Pancreas (tissue), 10 donors: ENCODE measurements at regions not wholly inside any gene's neighbourhood (a gene's known extent, or its start where the extent isn't known, plus 50 kb on each side); places are given as distances from the start of the nearest gene placed in this dataset.

Experiments used
- ATAC-seq, 4 donors: fragments of 200-7000 bp; cut with Tn5 transposase; one replicate each; pipeline versions ENCODE4 v1.8.0 to v1.9.1; 2020; ENCODE audit warnings: mild to moderate bottlenecking in 4 of 4, moderate library complexity in 4 of 4
- DNase-seq, 6 donors: peaks; one replicate each; pipeline ENCODE4 v3.0.0-alpha.2; 2020
- FAIRE-seq: peaks from 2 replicates; lab custom pipeline; 2012; peaks lifted over from hg19 to GRCh38; lab: Jason Lieb, UNC
- H3K27ac ChIP-seq, 4 donors: fragments of 200-600 bp; sonication (generic); 1 replicate in 3 of 4; 2 replicates in 1 of 4; pipeline versions ENCODE4 v1.5.0 to v1.8.0; 2020
- H3K27me3 ChIP-seq, 4 donors: fragments of 200-600 bp; one replicate each; pipeline ENCODE4 v1.8.0; 2021
- H3K36me3 ChIP-seq, 3 donors: fragments of 200-600 bp; sonication (generic) in 1 of 3; one replicate each; pipeline versions ENCODE4 v1.5.0 to v1.8.0; 2020 to 2021
- H3K4me1 ChIP-seq, 3 donors: fragments of 200-600 bp; one replicate each; pipeline ENCODE4 v1.8.0; 2021
- H3K4me3 ChIP-seq, 4 donors: fragments of 200-600 bp; sonication (generic) in 2 of 4; one replicate each; pipeline versions ENCODE4 v1.5.0 to v1.8.0; 2020 to 2021
- H3K9me3 ChIP-seq, 4 donors: fragments of 200-600 bp; one replicate each; pipeline ENCODE4 v1.8.0; 2021
- CTCF ChIP-seq, 4 donors: fragments of 200-600 bp; sonication (generic) in 3 of 4; IDR thresholded peaks; one replicate each; pipeline versions ENCODE4 v1.5.0 to v1.8.0; 2021; ENCODE audit warnings: antibody characterized with exemption in 4 of 4
- WGBS, 2 donors: extraction: QIAGEN DNeasy Blood & Tissue Kit; methylation state at CpG; one replicate each; pipeline ENCODE4 v1.1.7; 2013; 5-methylcytosine and 5-hydroxymethylcytosine counted together
- intact Hi-C, 3 donors: fragments of 100-400 bp; cut with DNase I; formaldehyde crosslinking; loops; one replicate each; pipeline versions ENCODE4 v1.11.1 to v1.14.2; 2022
- donor health status: healthy with polysubstance abuse.
- donor health status: DM: no; HTN: no; CAD: no; lungs with moderate emphysema.
- donor health status: DM: no; HTN: no; CAD: no.
- donor health status: control.
- donor health status: control.
- donor health status: Bipolar disorder and iron deficiency.
- donor health status: DM: yes; HTN: yes; CAD: no.
- donor health status: DM: no; HTN: no; CAD: no.
- donor health status: DM: no; HTN: no; CAD: no.
- donor health status: DM: yes; HTN: yes; CAD: no.

DNA sequence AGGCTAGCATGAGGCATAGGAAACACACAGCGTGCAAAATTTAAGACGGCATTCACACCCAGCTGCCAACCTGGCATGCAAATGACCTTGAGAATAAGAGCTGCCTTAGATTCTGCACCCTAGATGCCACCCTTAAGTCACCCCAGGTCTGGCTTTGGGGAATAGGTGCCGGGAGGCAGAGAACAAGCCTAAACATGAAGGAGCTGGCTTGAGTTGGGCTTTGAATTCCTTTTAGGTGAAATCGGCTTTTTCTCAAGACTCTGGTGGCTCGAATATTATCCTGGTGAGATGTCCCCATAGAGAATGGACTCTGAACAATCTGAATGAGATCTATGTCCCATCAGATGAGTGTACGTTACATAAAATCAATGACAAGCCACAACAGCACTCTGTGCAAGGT lies 1090.5 kb downstream of the VRK1 start:
- Histone ChIP-seq H3K27me3 (no peaks in the 10 kb centered on the region), H3K36me3 (no peaks in the 10 kb centered on the region), H3K27ac (no peak overlapping the region), H3K9me3 (no peaks in the 10 kb centered on the region), H3K4me1 (no peaks in the 10 kb centered on the region), H3K4me3 (no peak overlapping the region)
- no peak for DNase-seq
- intact Hi-C loops = no loop called here
- no peak for TF ChIP-seq CTCF (IDR thresholded peaks at IDR 0.05)
- ATAC-seq = no peak
- WGBS, 2 donors = 68 to 71% methylated on average over 6 of the region's 6 CpGs
- FAIRE-seq = no peak

GRCh38 chr14:97888331-97888730 lies 1091.1 kb downstream of the VRK1 start:
- Histone ChIP-seq H3K27me3 (no peaks in the 10 kb centered on the region), H3K27ac (no peak overlapping the region), H3K36me3 (no peaks in the 10 kb centered on the region), H3K4me3 (no peak overlapping the region), H3K9me3 (no peaks in the 10 kb centered on the region), H3K4me1 (no peaks in the 10 kb centered on the region)
- DNase-seq = no peak
- TF ChIP-seq CTCF (IDR thresholded peaks at IDR 0.05) = no peak
- ATAC-seq = no peak
- 77 to 91% methylated on average over 5 of the region's 5 CpGs for WGBS, 2 donors
- no peak for FAIRE-seq
- intact Hi-C loops = no loop called here

DNA sequence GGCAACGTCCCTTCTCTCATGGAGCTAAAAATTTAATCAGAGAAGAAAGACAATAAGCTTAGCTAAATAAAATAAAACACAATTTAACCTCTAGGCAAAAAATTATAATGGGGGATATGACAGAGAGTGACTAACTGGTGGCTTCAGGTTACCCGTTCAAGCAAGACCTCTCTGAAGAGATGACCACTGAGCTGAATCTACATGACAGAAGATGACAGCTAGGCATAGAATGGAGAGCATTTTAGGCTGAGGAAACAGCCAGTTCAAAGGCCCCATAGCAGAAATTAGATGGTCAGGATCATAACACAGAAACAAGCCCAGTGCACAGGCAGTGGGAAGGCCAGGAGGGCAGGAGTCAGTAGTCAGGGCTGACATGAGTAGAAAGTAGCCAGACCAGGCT lies 1094.3 kb downstream of the VRK1 start:
- Histone ChIP-seq H3K4me3 (no peak overlapping the region), H3K27ac (no peak overlapping the region), H3K9me3 (no peaks in the 10 kb centered on the region), H3K36me3 (no peaks in the 10 kb centered on the region), H3K4me1 (no peaks in the 10 kb centered on the region), H3K27me3 (no peaks in the 10 kb centered on the region)
- ATAC-seq (no peak), FAIRE-seq (no peak), DNase-seq (no peak)
- intact Hi-C loops = no loop called here
- TF ChIP-seq CTCF (IDR thresholded peaks at IDR 0.05) = no peak
- WGBS, 2 donors = 29 to 36% methylated on average over 2 of the region's 2 CpGs

DNA sequence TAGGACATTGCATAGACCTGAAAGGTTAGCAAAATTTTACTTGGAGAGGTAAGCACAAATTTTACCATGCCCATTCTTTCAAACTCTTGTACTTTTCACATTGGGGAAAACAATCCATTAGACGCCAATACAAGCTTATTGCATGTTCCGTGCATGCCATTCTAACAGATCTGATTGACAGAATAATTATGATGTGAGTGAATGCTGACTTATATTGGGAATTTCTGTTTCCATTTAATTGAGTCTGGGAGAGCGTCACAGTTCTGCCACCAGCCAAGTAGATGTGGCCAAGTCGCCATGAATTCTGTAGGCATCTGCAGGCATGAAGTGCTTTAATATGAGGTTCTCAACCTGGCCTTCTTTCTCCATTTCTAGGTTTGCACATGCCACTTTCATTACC lies 1097.4 kb downstream of the VRK1 start:
- no peak for FAIRE-seq
- DNase-seq = no peak
- no peak for TF ChIP-seq CTCF (IDR thresholded peaks at IDR 0.05)
- 80 to 87% methylated on average over 4 of the region's 4 CpGs for WGBS, 2 donors
- no peak overlapping the region for H3K27ac ChIP-seq
- intact Hi-C loops = no loop called here
- no peaks in the 10 kb centered on the region for H3K9me3 ChIP-seq
- no peak for ATAC-seq
- no peak overlapping the region for H3K4me3 ChIP-seq
- no peaks in the 10 kb centered on the region for H3K27me3 ChIP-seq
- H3K36me3 ChIP-seq = no peaks in the 10 kb centered on the region
- H3K4me1 ChIP-seq = no peaks in the 10 kb centered on the region

DNA sequence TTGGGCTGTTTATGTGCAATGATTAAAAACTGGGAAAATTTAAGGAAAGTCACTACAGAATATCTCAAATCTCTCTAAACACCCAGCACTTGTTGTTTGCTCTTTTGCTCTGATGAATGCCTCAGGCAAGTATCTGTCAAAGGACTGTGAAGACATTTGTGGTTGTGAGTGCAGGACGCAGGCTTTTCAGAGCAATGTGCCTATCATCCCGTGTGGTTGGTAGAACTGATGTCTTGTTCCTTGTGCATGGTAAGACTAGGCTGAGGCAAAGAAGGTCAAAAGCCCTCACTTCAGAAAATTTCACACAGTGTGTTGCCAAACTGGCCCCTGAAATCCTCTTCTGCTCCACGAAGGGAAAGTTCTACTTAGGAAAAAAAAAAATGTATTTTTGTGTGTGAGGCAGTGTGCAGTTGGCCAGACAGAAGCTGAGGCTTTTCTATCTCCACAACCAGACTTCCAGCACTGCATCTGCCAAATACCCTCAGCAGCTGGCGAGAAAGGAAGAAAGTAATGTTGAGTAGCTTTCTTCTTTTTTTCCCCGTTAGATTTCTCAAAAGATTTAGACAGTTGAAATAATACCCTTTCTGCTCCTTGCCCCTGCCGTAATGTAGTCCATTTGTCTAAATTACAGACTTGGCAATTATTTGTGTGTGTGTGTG lies 1103.1 kb downstream of the VRK1 start:
- Histone ChIP-seq H3K36me3 (no peaks in the 10 kb centered on the region), H3K4me1 (no peaks in the 10 kb centered on the region), H3K27me3 (no peaks in the 10 kb centered on the region), H3K4me3 (no peak overlapping the region), H3K9me3 (no peaks in the 10 kb centered on the region), H3K27ac (no peak overlapping the region)
- intact Hi-C loops = no loop called here
- ATAC-seq (no peak), FAIRE-seq (no peak), DNase-seq (no peak)
- TF ChIP-seq CTCF (IDR thresholded peaks at IDR 0.05) = no peak
- 39 to 50% methylated on average over 6 of the region's 6 CpGs for WGBS, 2 donors
